OCI-LY7 (cell line): ENCODE measurements at regions not wholly inside any gene's neighbourhood (a gene's known extent, or its start where the extent isn't known, plus 50 kb on each side); places are given as distances from the start of the nearest gene placed in this dataset.

Source experiments
- BruUV-seq: library from RNA; stranded (reverse); fragments of 400-500 nt; replicated peaks from 2 replicates; lab custom pipeline; 2021; lab: Mats Ljungman, UMichigan
- CTCF ChIA-PET: fragments of 300-600 bp; sonication (Branson Sonifier 250); formaldehyde crosslinking; loops from one replicate; lab custom pipeline; 2022; ENCODE audit warnings: antibody characterized with exemption; ENCODE audit not compliant: unreplicated experiment; lab: Charles Lee
- POLR2A ChIA-PET: fragments of 300-600 bp; sonication (Branson Sonifier 250); formaldehyde crosslinking; loops from one replicate; lab custom pipeline; 2022; ENCODE audit warnings: antibody characterized with exemption; lab: Charles Lee
- DNase-seq: peaks from one replicate; pipeline ENCODE4 v3.0.0-alpha.2; 2015; ENCODE audit warnings: low spot score
- H2AFZ ChIP-seq: fragments of 200-600 bp; sonication (generic), shearing (Covaris generic); 2 replicates; pipeline ENCODE4 v1.6.1; 2014; ENCODE audit warnings: mild to moderate bottlenecking, antibody characterized with exemption, low read length, moderate library complexity
- H3K27ac ChIP-seq: fragments of 200-600 bp; sonication (generic); 2 replicates; pipeline ENCODE4 v1.5.1; 2014; ENCODE audit warnings: mixed run types, low read depth, mild to moderate bottlenecking, moderate library complexity, low read length, inconsistent platforms; ENCODE audit not compliant: poor library complexity, severe bottlenecking
- H3K36me3 ChIP-seq: fragments of 200-600 bp; sonication (generic); 2 replicates; pipeline ENCODE4 v1.6.1; 2014; ENCODE audit warnings: mild to moderate bottlenecking, antibody characterized with exemption, low read length, moderate library complexity, mixed read lengths; ENCODE audit not compliant: insufficient read depth
- H3K4me1 ChIP-seq: fragments of 200-600 bp; sonication (generic); 2 replicates; pipeline ENCODE4 v1.5.1; 2014; ENCODE audit warnings: mild to moderate bottlenecking, low read length; ENCODE audit not compliant: insufficient read depth, poor library complexity, severe bottlenecking
- H3K4me2 ChIP-seq: fragments of 200-600 bp; sonication (generic); 2 replicates; pipeline ENCODE4 v1.6.1; 2014; ENCODE audit warnings: mild to moderate bottlenecking, low read length
- H3K4me3 ChIP-seq: fragments of 200-600 bp; sonication (generic); 2 replicates; pipeline ENCODE4 v1.5.1; 2014; ENCODE audit warnings: mild to moderate bottlenecking, low read depth, low read length; ENCODE audit not compliant: poor library complexity, severe bottlenecking
- H3K79me2 ChIP-seq: fragments of 200-600 bp; sonication (generic); 2 replicates; pipeline ENCODE4 v1.6.1; 2016; ENCODE audit warnings: low read depth, mild to moderate bottlenecking, low read length, moderate library complexity, mixed read lengths; ENCODE audit not compliant: insufficient read depth
- H3K9me2 ChIP-seq: fragments of 200-600 bp; sonication (generic); 2 replicates; pipeline ENCODE4 v1.6.1; 2016; ENCODE audit warnings: mild to moderate bottlenecking, low read length, mixed read lengths; ENCODE audit not compliant: insufficient read depth
- H3K9me3 ChIP-seq: fragments of 200-600 bp; sonication (generic); 2 replicates; pipeline ENCODE4 v1.6.1; 2014; ENCODE audit warnings: mild to moderate bottlenecking, mixed run types, low read length, mixed read lengths
- H4K20me1 ChIP-seq: fragments of 200-600 bp; sonication (generic); 2 replicates; pipeline ENCODE4 v1.6.1; 2014; ENCODE audit warnings: mild to moderate bottlenecking, antibody characterized with exemption, low read length, moderate library complexity, mixed read lengths; ENCODE audit not compliant: insufficient read depth
- EZH2phosphoT487 ChIP-seq: fragments of 200-600 bp; sonication (generic); IDR thresholded peaks from 2 replicates; pipeline ENCODE4 v1.6.1; 2018; ENCODE audit warnings: low read depth, borderline replicate concordance, mild to moderate bottlenecking, mixed run types, antibody characterized with exemption, low read length, moderate library complexity, mixed read lengths
- intact Hi-C: fragments of 100-400 bp; cut with micrococcal nuclease; formaldehyde crosslinking; loops from one replicate; pipeline ENCODE4 v1.10.0; 2022; ENCODE audit not compliant: unreplicated experiment
- TF ChIP-seq, protein P1 (sequence below): fragments of 200-600 bp; sonication (generic); conservative IDR thresholded peaks from 2 replicates; pipeline ENCODE4 v1.5.1; 2014; ENCODE audit warnings: mild to moderate bottlenecking, antibody characterized with exemption, low read length, moderate library complexity, mixed read lengths

DNA sequence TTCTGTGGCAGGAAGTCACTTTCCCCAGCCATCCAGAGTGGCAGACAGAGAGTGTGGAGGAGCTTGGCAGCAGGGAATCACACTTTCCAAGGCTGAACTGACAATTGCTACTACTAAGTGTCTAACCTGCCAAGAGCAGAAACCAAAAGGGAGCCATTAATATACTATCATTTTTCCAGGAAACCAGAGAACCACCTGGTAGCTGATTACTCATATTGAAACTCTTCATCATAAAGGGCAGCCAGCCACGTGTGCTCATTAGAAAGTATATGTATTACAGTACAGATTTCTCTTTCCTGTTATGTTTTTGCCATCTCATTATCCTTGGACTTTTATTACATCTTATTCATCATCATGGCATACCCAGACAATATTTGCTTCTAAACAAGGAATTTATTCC is 374.9 kb downstream of the GXYLT1 start:
- Histone ChIP-seq H3K27ac (no peak overlapping the region), H4K20me1 (no peaks in the 10 kb centered on the region), H3K9me3 (peaks cover 4% of the 10 kb centered on the region; the same call in 1 of the 2 replicates), H3K79me2 (no peaks in the 10 kb centered on the region), H2AFZ (no peak overlapping the region), H3K9me2 (no peaks in the 10 kb centered on the region), H3K36me3 (no peaks in the 10 kb centered on the region), H3K4me1 (no peaks in the 10 kb centered on the region), H3K4me2 (no peak overlapping the region), H3K4me3 (no peak overlapping the region)
- no peak for DNase-seq
- TF ChIP-seq, protein P1, sequence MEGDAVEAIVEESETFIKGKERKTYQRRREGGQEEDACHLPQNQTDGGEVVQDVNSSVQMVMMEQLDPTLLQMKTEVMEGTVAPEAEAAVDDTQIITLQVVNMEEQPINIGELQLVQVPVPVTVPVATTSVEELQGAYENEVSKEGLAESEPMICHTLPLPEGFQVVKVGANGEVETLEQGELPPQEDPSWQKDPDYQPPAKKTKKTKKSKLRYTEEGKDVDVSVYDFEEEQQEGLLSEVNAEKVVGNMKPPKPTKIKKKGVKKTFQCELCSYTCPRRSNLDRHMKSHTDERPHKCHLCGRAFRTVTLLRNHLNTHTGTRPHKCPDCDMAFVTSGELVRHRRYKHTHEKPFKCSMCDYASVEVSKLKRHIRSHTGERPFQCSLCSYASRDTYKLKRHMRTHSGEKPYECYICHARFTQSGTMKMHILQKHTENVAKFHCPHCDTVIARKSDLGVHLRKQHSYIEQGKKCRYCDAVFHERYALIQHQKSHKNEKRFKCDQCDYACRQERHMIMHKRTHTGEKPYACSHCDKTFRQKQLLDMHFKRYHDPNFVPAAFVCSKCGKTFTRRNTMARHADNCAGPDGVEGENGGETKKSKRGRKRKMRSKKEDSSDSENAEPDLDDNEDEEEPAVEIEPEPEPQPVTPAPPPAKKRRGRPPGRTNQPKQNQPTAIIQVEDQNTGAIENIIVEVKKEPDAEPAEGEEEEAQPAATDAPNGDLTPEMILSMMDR: no peak
- TF ChIP-seq EZH2phosphoT487: no peak
- no TSS peak for BruUV-seq
- intact Hi-C loops: no loop called here
- POLR2A ChIA-PET: interaction anchor here (1.0 kb wide), 1 partner anchor 34 kb away, joined by 3 read pairs; no protein-coding TSS in a partner anchor
- CTCF ChIA-PET: no interaction called here

DNA sequence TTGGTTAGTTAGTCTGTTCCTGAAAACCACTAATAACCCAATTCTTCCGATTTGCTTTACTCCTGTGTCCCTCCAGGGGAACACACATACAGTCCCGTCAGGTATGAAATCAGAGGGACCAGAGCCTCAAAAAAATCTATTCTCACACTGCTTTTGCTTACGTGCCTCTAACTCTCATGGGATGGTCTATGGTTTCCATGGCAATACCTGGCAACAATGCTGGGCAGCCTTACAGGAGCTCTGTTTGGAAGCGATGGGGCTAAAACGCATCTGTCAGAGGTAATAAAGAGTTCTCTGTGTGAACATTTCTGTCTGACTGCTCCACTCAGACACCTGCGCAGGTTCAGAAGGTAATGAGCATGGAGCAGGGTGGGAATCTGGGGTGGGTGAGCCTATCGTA is 376.2 kb downstream of the GXYLT1 start:
- intact Hi-C loops: no loop called here
- H3K9me2 ChIP-seq: no peaks in the 10 kb centered on the region
- POLR2A ChIA-PET: no interaction called here
- no peaks in the 10 kb centered on the region for H3K36me3 ChIP-seq
- BruUV-seq: no TSS peak
- CTCF ChIA-PET: no interaction called here
- no peaks in the 10 kb centered on the region for H3K4me1 ChIP-seq
- H4K20me1 ChIP-seq: no peaks in the 10 kb centered on the region
- no peaks in the 10 kb centered on the region for H3K79me2 ChIP-seq
- no peak for DNase-seq
- no peak overlapping the region for H2AFZ ChIP-seq
- no peak for TF ChIP-seq EZH2phosphoT487
- TF ChIP-seq, protein P1: no peak
- H3K9me3 ChIP-seq: peaks cover 4% of the 10 kb centered on the region; the same call in 1 of the 2 replicates
- no peak overlapping the region for H3K4me3 ChIP-seq
- no peak overlapping the region for H3K4me2 ChIP-seq
- no peak overlapping the region for H3K27ac ChIP-seq

DNA sequence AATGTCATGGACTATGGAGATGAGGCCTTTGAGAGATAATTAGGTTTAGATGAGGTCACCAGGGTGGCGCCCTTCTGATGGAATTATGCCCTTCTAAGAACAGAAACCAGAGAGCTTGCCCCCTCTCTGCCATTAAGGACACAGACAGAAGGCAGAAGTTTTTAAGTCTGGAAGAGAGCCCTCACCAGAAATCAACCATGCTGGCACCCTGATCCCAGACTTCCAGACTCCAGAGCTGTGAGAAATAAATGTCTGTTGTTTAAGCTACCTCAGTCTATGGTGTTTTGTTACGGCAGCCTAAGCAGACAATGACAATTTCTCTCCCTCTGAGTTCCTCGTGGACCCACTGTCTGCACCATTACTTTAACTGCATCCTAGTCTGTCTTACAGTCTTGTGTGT is 382.0 kb downstream of the GXYLT1 start:
- DNase-seq: no peak
- Histone ChIP-seq H4K20me1 (no peaks in the 10 kb centered on the region), H3K9me2 (no peaks in the 10 kb centered on the region), H3K9me3 (no peaks in the 10 kb centered on the region), H3K4me2 (no peak overlapping the region), H3K79me2 (no peaks in the 10 kb centered on the region), H3K27ac (no peak overlapping the region), H3K4me3 (no peak overlapping the region), H3K4me1 (no peaks in the 10 kb centered on the region), H3K36me3 (no peaks in the 10 kb centered on the region), H2AFZ (no peak overlapping the region)
- no peak for TF ChIP-seq EZH2phosphoT487
- TF ChIP-seq, protein P1: no peak
- BruUV-seq: no TSS peak
- intact Hi-C loops: no loop called here
- ChIA-PET CTCF (no interaction called here), POLR2A (no interaction called here)
